Fibroblast of skin of abdomen (primary cell): ENCODE measurements at regions not wholly inside any gene's neighbourhood (a gene's known extent, or its start where the extent isn't known, plus 50 kb on each side); places are given as distances from the start of the nearest gene placed in this dataset.

ENCODE experiments used
- DNase-seq: peaks from one replicate; pipeline ENCODE4 v3.0.0-alpha.2; 2013

GRCh38 chr14:51595881-51596455 lies 55.7 kb upstream of the FRMD6 start:
- DNase-seq, result peak; percentile 79

- no peak for DNase-seq
These were observed 55.1 kb upstream of the FRMD6 start for GRCh38 chr14:51596488-51597117.

GRCh38 chr14:51597261-51598001 lies 54.3 kb upstream of the FRMD6 start:
- peak; percentile 94 for DNase-seq

GRCh38 chr14:51598924-51599600 lies 52.6 kb upstream of the FRMD6 start:
- DNase-seq, result peak; percentile 85

- DNase-seq, result no peak
These were observed 51.1 kb upstream of the FRMD6 start for GRCh38 chr14:51600658-51601057.
